ENCODE measurements at regions not wholly inside any gene's neighbourhood (a gene's known extent, or its start where the extent isn't known, plus 50 kb on each side); places are given as distances from the start of the nearest gene placed in this dataset.

- ATAC-seq (ENCODE audit: low read depth) = no peak
Measured at GRCh38 chr10:8853048-8853447, 798.6 kb downstream of the GATA3 start.

More at GRCh38 chr10:8853048-8853447, 798.6 kb downstream of the GATA3 start:
- Histone ChIP-seq H3K18ac (ENCODE audit: low read depth, low read length) (no peak overlapping the region), H2BK20ac (ENCODE audit: low read depth, low read length) (no peak overlapping the region), H3K36me3 (ENCODE audit: control insufficient read depth, insufficient read depth, low read length) (no peaks in the 10 kb centered on the region), H2BK120ac (ENCODE audit: low read depth, low read length) (no peak overlapping the region), H3K23ac (ENCODE audit: low read depth, low read length) (no peak overlapping the region), H4K20me1 (ENCODE audit: insufficient read depth, low read length) (no peaks in the 10 kb centered on the region), H3K14ac (replicated peaks; ENCODE audit: low read depth, low read length) (no peak overlapping the region), H3K4me3 (ENCODE audit: insufficient read depth, low read depth, low read length) (no peak overlapping the region), H2BK15ac (ENCODE audit: low read depth, low read length) (no peak overlapping the region), H4K91ac (ENCODE audit: insufficient read depth, low read depth, low read length) (no peak overlapping the region), H3K27ac (ENCODE audit: insufficient read depth, low read length) (no peak overlapping the region), H2AFZ (replicated peaks; ENCODE audit: low read length, poor library complexity) (no peak overlapping the region), H2AK9ac (replicated peaks; ENCODE audit: low read depth, low read length, poor library complexity) (no peak overlapping the region), H2AK5ac (ENCODE audit: low read depth, low read length) (no peak overlapping the region), H3K27me3 (ENCODE audit: control insufficient read depth, insufficient read depth, low read length) (no peaks in the 10 kb centered on the region), H4K8ac (ENCODE audit: low read depth in 2 of 2, low read length in 2 of 2) (no peak overlapping the region), H2BK5ac (ENCODE audit: low read depth, low read length, poor library complexity, severe bottlenecking) (no peak overlapping the region), H3K4me2 (ENCODE audit: low read depth, low read length) (no peak overlapping the region), H4K5ac (ENCODE audit: low read depth, low read length) (no peak overlapping the region), H3K79me1 (ENCODE audit: low read depth in 1 of 2, low read length in 2 of 2) (no peaks in the 10 kb centered on the region), H3K9me3 (ENCODE audit: control insufficient read depth, insufficient read depth, low read length) (peaks cover 2% of the 10 kb centered on the region; the same call in 1 of the 2 replicates), H3K9ac (ENCODE audit: low read depth, low read length) (no peak overlapping the region), H3K4ac (ENCODE audit: low read depth, low read length) (no peak overlapping the region), H3K4me1 (ENCODE audit: control insufficient read depth, insufficient read depth, low read length) (no peaks in the 10 kb centered on the region), H3K56ac (ENCODE audit: extremely low read depth, insufficient read depth, low read length) (no peak overlapping the region), H3K9me1 (ENCODE audit: insufficient read depth, low read length) (no peaks in the 10 kb centered on the region)
- TF ChIP-seq BHLHE40 (IDR thresholded peaks at IDR 0.05; ENCODE audit: low read depth, low read length) (no peak), SMC3 (IDR thresholded peaks at IDR 0.05; ENCODE audit: low read depth, low read length) (no peak), MXI1 (IDR thresholded peaks at IDR 0.05; ENCODE audit: borderline replicate concordance, low read depth, low read length) (no peak), MAZ (IDR thresholded peaks at IDR 0.05; ENCODE audit: borderline replicate concordance, low read depth, low read length) (no peak), NFE2L2 (IDR thresholded peaks at IDR 0.05; ENCODE audit: low read depth, low read length) (no peak), POLR2A (IDR thresholded peaks at IDR 0.05; ENCODE audit: low read depth, low read length) (no peak), RAD21 (IDR thresholded peaks at IDR 0.05; ENCODE audit: low read length) (no peak), FOS (IDR thresholded peaks at IDR 0.05; ENCODE audit: low read depth, low read length) (no peak), CTCF (conservative IDR thresholded peaks at IDR 0.05; ENCODE audit: low read depth, low read length) (no peak), USF2 (IDR thresholded peaks at IDR 0.05; ENCODE audit: low read depth, low read length) (no peak), RCOR1 (IDR thresholded peaks at IDR 0.05; ENCODE audit: insufficient replicate concordance, low read length) (no peak), ELK1 (IDR thresholded peaks at IDR 0.05; ENCODE audit: borderline replicate concordance, low read depth, low read length) (no peak), MAFK (IDR thresholded peaks at IDR 0.05; ENCODE audit: low read depth, low read length) (no peak), CEBPB (IDR thresholded peaks at IDR 0.05; ENCODE audit: low read depth, low read length) (no peak), RFX5 (IDR thresholded peaks at IDR 0.05; ENCODE audit: low read depth, low read length) (no peak), CHD1 (IDR thresholded peaks at IDR 0.05; ENCODE audit: low read depth, low read length) (no peak)
- ChIA-PET POLR2A (ENCODE audit: unreplicated experiment) (no interaction called here), CTCF (interaction anchor here (0.6 kb wide), 1 partner anchor 14 kb away, joined by 5 read pairs; no protein-coding TSS in a partner anchor)
- WGBS, 2 experiments (ENCODE audit: extremely low coverage in 2 of 2, insufficient read length in 1 of 2) = no CpG with 5 or more reads among the region's 7 CpGs
- BruUV-seq (replicated peaks) = no TSS peak
- intact Hi-C loops (cut with micrococcal nuclease) = no loop called here
- no peak for DNase-seq
- in situ Hi-C loops (cut with MboI; ENCODE audit: low sequenced_read_pairs) = no loop called here
- dilution Hi-C loops (cut with HindIII; ENCODE audit: low sequenced_read_pairs, unreplicated experiment) = no loop called here

All from IMR-90 (cell line).